ENCODE measurements at regions not wholly inside any gene's neighbourhood (a gene's known extent, or its start where the extent isn't known, plus 50 kb on each side); places are given as distances from the start of the nearest gene placed in this dataset.

DNA sequence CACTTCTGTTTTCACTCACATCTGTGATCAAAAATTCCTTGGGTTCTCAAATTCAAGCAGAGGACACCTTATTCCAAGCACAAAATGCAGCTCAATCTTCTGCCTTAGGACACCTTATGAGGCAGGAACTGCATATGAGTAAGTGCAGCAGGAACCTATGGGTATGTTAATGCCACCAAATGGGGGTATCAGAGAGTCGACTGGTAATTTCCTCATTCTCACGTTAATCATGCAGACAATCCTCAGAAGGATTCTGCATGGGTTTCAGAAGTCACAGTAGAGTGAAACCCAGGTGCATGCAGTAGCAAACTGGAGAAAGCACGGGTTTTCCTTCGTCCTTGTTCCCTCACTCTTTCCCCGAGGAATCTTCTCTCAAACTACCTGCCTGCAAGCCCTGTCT lies 452.8 kb downstream of the CBLN2 start:
- Histone ChIP-seq H3K9ac (ENCODE audit: insufficient read depth, low read depth, low read length) (no peak overlapping the region), H3K9me3 (ENCODE audit: low read length) (no peaks in the 10 kb centered on the region), H3K4me2 (ENCODE audit: low read depth, low read length) (no peak overlapping the region), H3K4me1 (ENCODE audit: insufficient read depth, low read length) (no peaks in the 10 kb centered on the region), H3K4me3 (replicated peaks in 1 of 3; ENCODE audit: insufficient read depth in 1 of 3, low read depth in 2 of 3, low read length in 3 of 3) (no peak overlapping the region), H3K36me3 (replicated peaks in 1 of 2; ENCODE audit: control insufficient read depth in 1 of 2, insufficient read depth in 2 of 2, low read length in 2 of 2) (no peaks in the 10 kb centered on the region), H3K79me2 (ENCODE audit: insufficient read depth, low read length) (no peaks in the 10 kb centered on the region), H2AFZ (ENCODE audit: low read length) (no peak overlapping the region), H3K27ac (ENCODE audit: extremely low read length, insufficient read depth, low read length) (no peak overlapping the region), H4K20me1 (ENCODE audit: insufficient read depth, low read length) (no peaks in the 10 kb centered on the region), H3K27me3 (ENCODE audit: control insufficient read depth in 1 of 2, insufficient read depth in 2 of 2, low read length in 2 of 2) (no peaks in the 10 kb centered on the region)
- POLR2A ChIA-PET, result no interaction called here
- BruUV-seq (replicated peaks), result no TSS peak
- ATAC-seq (no peak), FAIRE-seq (no peak), DNase-seq (ENCODE audit: low spot score) (no peak)
- intact Hi-C loops (cut with micrococcal nuclease; ENCODE audit: unreplicated experiment), result no loop called here
- 0% methylated on average over 4 of the region's 5 CpGs for WGBS (ENCODE audit: low lambda C conversion rate)
- CTCF ChIA-PET (ENCODE audit: low intra/inter-chr PET ratio, low total read pairs), result no interaction called here
- in situ Hi-C loops (cut with HindIII; ENCODE audit: extremely low pct_ligation_motif_present, low pct_unique_long_range_greater_than_20kb), result no loop called here
- TF ChIP-seq AFF4 (CRISPR knock-in tag; IDR thresholded peaks at IDR 0.05), result no peak
- TF ChIP-seq YEATS2 (CRISPR knock-in tag; IDR thresholded peaks at IDR 0.05; ENCODE audit: borderline replicate concordance), result no peak
- TF ChIP-seq, protein P1, sequence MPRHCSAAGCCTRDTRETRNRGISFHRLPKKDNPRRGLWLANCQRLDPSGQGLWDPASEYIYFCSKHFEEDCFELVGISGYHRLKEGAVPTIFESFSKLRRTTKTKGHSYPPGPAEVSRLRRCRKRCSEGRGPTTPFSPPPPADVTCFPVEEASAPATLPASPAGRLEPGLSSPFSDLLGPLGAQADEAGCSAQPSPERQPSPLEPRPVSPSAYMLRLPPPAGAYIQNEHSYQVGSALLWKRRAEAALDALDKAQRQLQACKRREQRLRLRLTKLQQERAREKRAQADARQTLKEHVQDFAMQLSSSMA (CRISPR knock-in tag; IDR thresholded peaks at IDR 0.05), result no peak
- no peak for TF ChIP-seq AGO2 (optimal IDR thresholded peaks at IDR 0.05; ENCODE audit: low read depth, low read length)
- TF ChIP-seq ZNF713 (CRISPR knock-in tag; IDR thresholded peaks at IDR 0.05), result no peak
- no peak for TF ChIP-seq KAT7 (CRISPR knock-in tag; IDR thresholded peaks at IDR 0.05; ENCODE audit: borderline replicate concordance)
- TF ChIP-seq RBAK (CRISPR knock-in tag; IDR thresholded peaks at IDR 0.05), result no peak
- no peak for TF ChIP-seq NBN (conservative IDR thresholded peaks at IDR 0.05)
- TF ChIP-seq ZNF784 (CRISPR knock-in tag; IDR thresholded peaks at IDR 0.05; ENCODE audit: borderline replicate concordance), result no peak
- TF ChIP-seq DNMT1 (CRISPR knock-in tag; IDR thresholded peaks at IDR 0.05), result no peak
- no peak for TF ChIP-seq TARDBP (CRISPR knock-in tag; IDR thresholded peaks at IDR 0.05)
- TF ChIP-seq NFKBIZ (CRISPR knock-in tag; IDR thresholded peaks at IDR 0.05), result no peak
- TF ChIP-seq ZNF709 (CRISPR knock-in tag; IDR thresholded peaks at IDR 0.05), result no peak
- no peak for TF ChIP-seq HES4 (CRISPR knock-in tag; IDR thresholded peaks at IDR 0.05; ENCODE audit: borderline replicate concordance)
- no peak for TF ChIP-seq ZNF431 (CRISPR knock-in tag; IDR thresholded peaks at IDR 0.05; ENCODE audit: borderline replicate concordance, low read depth)
- TF ChIP-seq, protein P2, sequence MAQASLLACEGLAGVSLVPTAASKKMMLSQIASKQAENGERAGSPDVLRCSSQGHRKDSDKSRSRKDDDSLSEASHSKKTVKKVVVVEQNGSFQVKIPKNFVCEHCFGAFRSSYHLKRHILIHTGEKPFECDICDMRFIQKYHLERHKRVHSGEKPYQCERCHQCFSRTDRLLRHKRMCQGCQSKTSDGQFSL (CRISPR knock-in tag; IDR thresholded peaks at IDR 0.05), result no peak
- no peak for TF ChIP-seq ZFP82 (CRISPR knock-in tag; IDR thresholded peaks at IDR 0.05; ENCODE audit: borderline replicate concordance)

All from HepG2 (cell line).